ENCODE measurements at regions not wholly inside any gene's neighbourhood (a gene's known extent, or its start where the extent isn't known, plus 50 kb on each side); places are given as distances from the start of the nearest gene placed in this dataset.

GRCh38 chr13:65660731-65661130 lies 1569.4 kb downstream of the PCDH9 start:
- DNase-seq, result no peak

- no peak for DNase-seq
Observed at GRCh38 chr13:65656740-65657329, 1573.3 kb downstream of the PCDH9 start.

GRCh38 chr13:65653613-65654012 lies 1576.5 kb downstream of the PCDH9 start:
- no peak for DNase-seq

- DNase-seq, result no peak
Observed at GRCh38 chr13:65650321-65650720, 1579.8 kb downstream of the PCDH9 start.

GRCh38 chr13:65642996-65643395 lies 1587.1 kb downstream of the PCDH9 start:
- DNase-seq, result no peak

- no peak for DNase-seq
Observed at GRCh38 chr13:65642301-65642700, 1587.8 kb downstream of the PCDH9 start.

GRCh38 chr13:65638572-65639168 lies 1591.5 kb downstream of the PCDH9 start:
- DNase-seq, result no peak

GRCh38 chr13:65633806-65634205 lies 1596.3 kb downstream of the PCDH9 start:
- DNase-seq, result no peak

GRCh38 chr13:65631078-65631477 lies 1599.1 kb downstream of the PCDH9 start:
- DNase-seq, result no peak

- no peak for DNase-seq
Observed at GRCh38 chr13:65629926-65630325, 1600.2 kb downstream of the PCDH9 start.

GRCh38 chr13:65623148-65623547 lies 1607.0 kb downstream of the PCDH9 start:
- no peak for DNase-seq

GRCh38 chr13:65615506-65615905 lies 1614.6 kb downstream of the PCDH9 start:
- no peak for DNase-seq

GRCh38 chr13:65613004-65613403 lies 1617.1 kb downstream of the PCDH9 start:
- no peak for DNase-seq

GRCh38 chr13:65609350-65609749 lies 1620.8 kb downstream of the PCDH9 start:
- DNase-seq, result no peak

GRCh38 chr13:65606622-65607021 lies 1623.5 kb downstream of the PCDH9 start:
- DNase-seq, result no peak

GRCh38 chr13:65605396-65605795 lies 1624.7 kb downstream of the PCDH9 start:
- no peak for DNase-seq

- no peak for DNase-seq
Observed at GRCh38 chr13:65603160-65603559, 1627.0 kb downstream of the PCDH9 start.

- DNase-seq, result no peak
Observed at GRCh38 chr13:65601855-65602254, 1628.3 kb downstream of the PCDH9 start.

GRCh38 chr13:65600702-65601101 lies 1629.4 kb downstream of the PCDH9 start:
- no peak for DNase-seq

- DNase-seq, result no peak
Observed at GRCh38 chr13:65597839-65598818, 1632.0 kb downstream of the PCDH9 start.

- no peak for DNase-seq
Observed at GRCh38 chr13:65595916-65596315, 1634.2 kb downstream of the PCDH9 start.

GRCh38 chr13:65594298-65594781 lies 1635.8 kb downstream of the PCDH9 start:
- DNase-seq, result no peak

- no peak for DNase-seq
Observed at GRCh38 chr13:65593298-65593874, 1636.8 kb downstream of the PCDH9 start.
